ENCODE measurements at regions not wholly inside any gene's neighbourhood (a gene's known extent, or its start where the extent isn't known, plus 50 kb on each side); places are given as distances from the start of the nearest gene placed in this dataset.

DNA sequence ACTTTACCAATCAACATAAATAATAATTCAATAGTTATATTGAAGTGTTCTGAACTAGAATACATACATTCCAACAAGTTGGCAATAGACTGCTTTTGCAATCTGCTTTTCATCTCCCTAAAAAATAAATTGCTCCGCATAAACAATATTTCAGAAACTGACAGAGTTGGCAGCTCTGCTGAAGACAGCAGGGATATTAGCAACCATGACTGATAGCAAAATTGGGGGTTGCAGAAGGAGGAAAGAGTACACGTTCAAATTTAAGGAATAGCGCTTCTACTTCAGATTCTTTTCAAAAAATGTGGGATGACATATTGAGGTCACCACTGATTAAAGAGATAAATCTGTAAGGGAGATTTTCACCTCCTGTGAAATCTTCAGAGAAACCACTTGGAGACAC is 521.2 kb downstream of the DTWD2 start:
- no peak for TF ChIP-seq POLR2AphosphoS5 (IDR thresholded peaks at IDR 0.05; ENCODE audit: insufficient read depth, low read depth, low read length)
- TF ChIP-seq POLR2A (IDR thresholded peaks at IDR 0.05; ENCODE audit: low read depth, low read length), result no peak
- TF ChIP-seq, protein P1, sequence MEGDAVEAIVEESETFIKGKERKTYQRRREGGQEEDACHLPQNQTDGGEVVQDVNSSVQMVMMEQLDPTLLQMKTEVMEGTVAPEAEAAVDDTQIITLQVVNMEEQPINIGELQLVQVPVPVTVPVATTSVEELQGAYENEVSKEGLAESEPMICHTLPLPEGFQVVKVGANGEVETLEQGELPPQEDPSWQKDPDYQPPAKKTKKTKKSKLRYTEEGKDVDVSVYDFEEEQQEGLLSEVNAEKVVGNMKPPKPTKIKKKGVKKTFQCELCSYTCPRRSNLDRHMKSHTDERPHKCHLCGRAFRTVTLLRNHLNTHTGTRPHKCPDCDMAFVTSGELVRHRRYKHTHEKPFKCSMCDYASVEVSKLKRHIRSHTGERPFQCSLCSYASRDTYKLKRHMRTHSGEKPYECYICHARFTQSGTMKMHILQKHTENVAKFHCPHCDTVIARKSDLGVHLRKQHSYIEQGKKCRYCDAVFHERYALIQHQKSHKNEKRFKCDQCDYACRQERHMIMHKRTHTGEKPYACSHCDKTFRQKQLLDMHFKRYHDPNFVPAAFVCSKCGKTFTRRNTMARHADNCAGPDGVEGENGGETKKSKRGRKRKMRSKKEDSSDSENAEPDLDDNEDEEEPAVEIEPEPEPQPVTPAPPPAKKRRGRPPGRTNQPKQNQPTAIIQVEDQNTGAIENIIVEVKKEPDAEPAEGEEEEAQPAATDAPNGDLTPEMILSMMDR (IDR thresholded peaks at IDR 0.05; ENCODE audit: extremely low read depth in 1 of 2, insufficient read depth in 1 of 2, low read depth in 1 of 2, low read length in 2 of 2), result no peak
- TF ChIP-seq FOS (IDR thresholded peaks at IDR 0.05; ENCODE audit: borderline replicate concordance, insufficient read depth, low read length), result no peak
- TF ChIP-seq EZH2 (IDR thresholded peaks at IDR 0.05; ENCODE audit: borderline replicate concordance, low read depth, low read length, severe bottlenecking), result no peak
- TF ChIP-seq JUN (IDR thresholded peaks at IDR 0.05; ENCODE audit: borderline replicate concordance, insufficient read depth, insufficient read length, low read depth), result no peak
- no peak for TF ChIP-seq GATA2 (IDR thresholded peaks at IDR 0.05; ENCODE audit: insufficient read depth, insufficient read length, low read depth, low read length)
- TF ChIP-seq, protein P2, sequence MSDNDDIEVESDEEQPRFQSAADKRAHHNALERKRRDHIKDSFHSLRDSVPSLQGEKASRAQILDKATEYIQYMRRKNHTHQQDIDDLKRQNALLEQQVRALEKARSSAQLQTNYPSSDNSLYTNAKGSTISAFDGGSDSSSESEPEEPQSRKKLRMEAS (IDR thresholded peaks at IDR 0.05; ENCODE audit: insufficient read depth, insufficient read length), result no peak
- no peak for TF ChIP-seq MYC (IDR thresholded peaks at IDR 0.05; ENCODE audit: low read depth, low read length)
